DMS53 treated with DMSO at 0.1 percent for 48 hours (cell line): ENCODE measurements at regions not wholly inside any gene's neighbourhood (a gene's known extent, or its start where the extent isn't known, plus 50 kb on each side); places are given as distances from the start of the nearest gene placed in this dataset.

ENCODE experiments used
- DNase-seq: peaks from one replicate; lab custom pipeline; 2025; ENCODE audit not compliant: unreplicated experiment; lab: John Stamatoyannopoulos, UW

DNA sequence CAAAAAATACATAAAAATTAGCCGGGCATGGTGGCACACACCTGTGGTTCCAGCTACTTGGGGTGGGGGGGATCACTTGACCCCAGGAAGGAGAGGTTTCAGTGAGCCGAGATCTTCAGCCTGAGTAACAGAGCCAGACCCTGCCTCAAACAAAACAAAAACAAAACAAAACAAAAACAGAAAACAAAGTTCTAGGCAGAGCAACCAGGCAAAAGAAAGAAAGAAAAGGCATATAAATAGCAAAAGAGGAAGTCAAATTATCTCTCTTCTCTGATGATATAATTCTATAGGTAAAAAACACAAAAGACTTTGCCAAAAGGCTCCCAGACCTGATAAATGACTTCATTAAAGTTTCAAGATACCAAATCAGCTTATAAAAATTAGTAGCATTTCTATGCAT lies 446.9 kb downstream of the HAO1 start:
- no peak for DNase-seq

DNA sequence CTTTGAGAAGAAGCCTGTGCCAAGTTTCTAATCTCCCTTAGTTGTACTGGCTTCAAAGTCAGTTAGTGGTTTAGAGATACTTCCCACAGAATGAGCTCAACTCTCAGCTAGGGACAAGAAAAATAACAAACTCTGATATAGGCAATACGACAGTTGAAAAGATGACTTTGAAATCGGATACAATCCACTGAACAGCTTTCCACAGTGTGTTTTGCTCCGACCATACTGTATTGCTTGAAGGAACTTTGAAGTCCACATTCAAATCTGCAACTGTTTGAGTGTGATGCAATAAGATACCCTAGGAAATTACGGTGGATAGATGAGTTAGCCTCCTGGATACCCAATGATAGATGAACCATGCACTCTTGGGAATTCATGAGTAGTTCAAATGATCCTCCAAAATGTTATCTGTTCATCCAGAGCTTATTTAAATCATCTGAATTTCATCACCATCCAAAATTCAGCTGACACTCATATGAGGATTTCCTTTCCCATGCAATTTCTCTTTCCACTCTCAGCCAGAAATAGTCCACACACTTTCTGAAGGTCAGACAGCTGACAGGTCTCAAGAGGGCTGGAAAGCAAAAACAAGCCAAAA lies 443.8 kb downstream of the HAO1 start:
- DNase-seq = no peak

- no peak for DNase-seq
Measured at GRCh38 chr20:7497985-7498384, 442.3 kb downstream of the HAO1 start.

DNA sequence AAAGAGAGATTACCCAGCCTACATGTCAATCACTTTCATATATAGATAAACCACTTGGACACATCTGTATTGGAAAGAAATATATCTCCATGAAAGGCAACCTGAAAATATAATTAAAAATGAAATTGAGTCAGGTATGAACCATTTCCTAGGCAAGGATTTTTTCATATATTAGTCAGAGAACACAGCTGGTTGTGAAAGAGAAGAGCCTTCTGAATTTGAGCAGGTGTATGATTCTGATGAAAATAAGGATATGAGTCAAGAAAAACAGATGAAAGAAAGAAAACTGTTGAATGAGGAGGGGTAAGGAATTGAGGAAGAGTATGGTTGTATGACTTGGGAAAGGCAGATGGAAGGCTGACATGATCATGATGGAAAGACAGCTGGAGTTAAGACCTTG lies 441.1 kb downstream of the HAO1 start:
- DNase-seq = no peak

- DNase-seq = no peak
Measured at GRCh38 chr20:7500231-7500663, 440.0 kb downstream of the HAO1 start.

DNA sequence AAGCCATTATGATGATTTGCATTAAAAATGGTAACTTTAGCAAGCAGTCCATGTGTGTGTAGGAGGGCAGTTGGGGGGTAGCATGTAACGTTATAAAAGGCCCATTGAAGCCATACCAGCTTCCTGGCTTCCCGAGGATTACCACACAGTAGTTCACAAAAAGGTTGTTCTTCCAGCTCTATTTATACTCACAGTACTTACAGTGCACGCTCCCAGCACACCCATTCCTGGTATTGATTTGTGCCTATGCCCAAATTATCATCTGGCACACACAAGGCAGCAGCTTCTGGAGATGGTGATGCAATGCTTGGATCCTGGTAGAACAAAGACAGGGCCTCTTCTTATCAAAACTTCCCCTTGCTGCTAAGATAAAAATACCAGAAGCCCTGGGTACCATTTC lies 436.8 kb downstream of the HAO1 start:
- DNase-seq = no peak

DNA sequence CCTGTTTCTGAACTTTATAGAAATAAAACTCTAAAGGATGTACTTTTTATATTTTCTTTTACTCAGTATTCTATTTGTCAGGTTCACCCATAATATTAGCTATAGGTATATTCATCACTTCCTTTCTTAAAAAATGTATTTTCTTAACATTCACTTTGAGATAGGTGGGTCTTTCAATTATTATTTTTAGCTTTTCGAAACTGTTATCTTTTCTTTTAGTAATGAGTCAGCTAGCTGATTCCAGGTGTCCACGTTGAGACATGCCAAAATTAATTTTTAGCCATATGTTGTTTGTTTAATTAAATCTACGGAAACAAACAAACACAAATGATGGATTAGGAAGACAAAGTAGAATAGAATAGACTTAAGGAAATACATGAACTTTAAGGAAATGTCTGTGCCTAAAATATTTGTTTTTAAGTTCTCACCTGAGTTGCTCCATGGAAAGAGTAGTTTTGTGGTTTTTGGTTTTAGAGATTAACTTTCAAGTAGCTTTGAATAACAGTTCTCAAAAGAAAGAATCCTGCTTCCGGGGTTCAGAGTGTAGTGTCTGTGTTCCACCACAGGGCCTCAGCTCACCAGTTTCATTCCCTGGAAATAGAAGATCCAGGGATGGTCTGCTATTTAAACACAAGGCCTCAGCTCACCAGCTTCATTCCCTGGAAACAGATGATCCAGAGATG lies 435.0 kb downstream of the HAO1 start:
- no peak for DNase-seq

- DNase-seq = no peak
Measured at GRCh38 chr20:7505835-7506221, 434.4 kb downstream of the HAO1 start.

DNA sequence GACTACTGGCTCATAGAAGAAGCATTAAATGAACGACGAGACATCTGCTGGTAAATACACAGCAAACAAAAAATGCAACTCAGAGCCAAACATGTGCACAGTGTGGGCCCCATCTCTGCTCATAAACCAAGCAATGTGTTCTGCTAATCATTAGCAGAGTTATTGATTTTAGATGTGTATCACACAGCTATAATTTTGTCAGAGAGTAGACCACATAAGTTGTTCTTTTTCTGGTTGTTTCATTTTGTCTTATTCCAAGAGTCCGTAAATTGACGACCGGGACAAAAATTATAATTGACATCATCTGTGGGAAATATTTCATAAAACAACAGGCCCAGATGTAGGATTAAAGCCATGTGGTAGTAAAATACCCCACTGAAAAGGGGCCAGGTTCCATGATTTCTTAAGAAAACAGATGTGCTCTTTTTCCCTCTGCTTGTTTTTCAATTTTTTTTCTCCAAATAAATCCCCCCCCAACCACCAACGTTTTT lies 423.6 kb downstream of the HAO1 start:
- no peak for DNase-seq

- no peak for DNase-seq
Measured at GRCh38 chr20:7520361-7520760, 419.9 kb downstream of the HAO1 start.

DNA sequence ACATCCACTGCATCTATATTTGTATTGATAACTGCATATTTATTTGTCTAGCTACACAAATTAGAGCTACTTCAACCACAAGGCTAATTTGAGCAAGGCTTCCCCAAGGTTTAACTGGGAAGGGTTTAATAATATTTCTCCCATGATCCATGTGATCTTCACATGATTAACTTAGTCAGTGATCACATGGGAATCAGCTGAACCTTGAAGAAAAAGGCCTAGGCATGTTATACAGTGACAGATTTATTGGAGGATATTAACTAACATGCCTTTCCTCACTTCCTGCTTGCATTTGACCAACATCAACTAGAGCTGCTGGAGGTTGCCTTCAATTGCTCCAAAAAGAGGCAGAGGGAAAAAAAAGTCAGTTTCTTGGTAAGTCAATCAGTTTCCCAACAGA lies 417.0 kb downstream of the HAO1 start:
- no peak for DNase-seq

DNA sequence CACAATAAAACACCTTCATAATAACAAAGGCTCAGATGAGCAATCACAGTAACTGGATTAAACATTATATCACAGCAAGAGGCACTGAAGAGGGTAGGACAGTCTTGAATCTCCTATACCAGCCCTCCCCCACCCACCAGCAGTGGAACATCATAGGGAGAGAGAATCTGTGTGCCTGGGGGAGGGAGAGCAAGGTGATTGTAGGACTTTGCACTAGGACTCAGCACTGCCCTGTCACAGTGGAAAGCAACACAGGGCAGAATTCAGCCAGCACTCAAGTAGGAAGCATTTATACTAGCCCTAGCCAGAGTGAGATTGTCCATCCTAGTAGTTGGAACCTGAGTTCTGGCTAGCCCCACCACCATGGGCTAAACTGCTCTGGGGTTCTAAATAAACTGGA lies 400.2 kb downstream of the HAO1 start:
- DNase-seq = no peak

- no peak for DNase-seq
Measured at GRCh38 chr20:7540923-7541322, 399.3 kb downstream of the HAO1 start.

GRCh38 chr20:7571101-7571500 lies 369.2 kb downstream of the HAO1 start:
- DNase-seq = no peak

DNA sequence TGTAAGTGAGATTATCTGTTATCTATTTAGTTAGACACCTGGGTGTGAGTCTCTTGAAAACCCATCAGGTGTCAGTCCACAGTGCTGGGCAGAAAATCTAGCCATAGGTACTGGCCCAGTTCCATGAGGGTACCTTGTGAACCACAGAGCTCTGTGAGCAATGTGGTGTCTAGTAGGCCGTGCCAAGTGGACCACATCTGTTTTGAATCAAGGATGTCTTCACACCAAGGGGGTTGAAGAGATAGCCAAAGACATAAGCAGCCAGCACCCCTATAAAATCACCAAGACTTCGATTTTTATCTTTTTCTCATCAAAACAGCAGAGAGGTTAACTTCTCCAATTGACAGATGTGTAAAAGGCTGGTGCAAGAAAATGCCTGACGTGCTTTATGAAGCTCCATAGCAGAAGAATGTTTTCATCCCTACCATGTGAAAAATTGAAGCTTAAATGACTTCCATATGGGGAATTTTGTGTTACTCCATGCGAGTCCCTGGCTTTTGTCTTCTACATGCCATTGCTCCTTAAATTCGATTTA lies 368.7 kb downstream of the HAO1 start:
- DNase-seq = no peak

- DNase-seq = no peak
Measured at GRCh38 chr20:7579888-7580287, 360.4 kb downstream of the HAO1 start.

- DNase-seq = peak; percentile 63
Measured at GRCh38 chr20:7585126-7585679, 355.1 kb downstream of the HAO1 start.

DNA sequence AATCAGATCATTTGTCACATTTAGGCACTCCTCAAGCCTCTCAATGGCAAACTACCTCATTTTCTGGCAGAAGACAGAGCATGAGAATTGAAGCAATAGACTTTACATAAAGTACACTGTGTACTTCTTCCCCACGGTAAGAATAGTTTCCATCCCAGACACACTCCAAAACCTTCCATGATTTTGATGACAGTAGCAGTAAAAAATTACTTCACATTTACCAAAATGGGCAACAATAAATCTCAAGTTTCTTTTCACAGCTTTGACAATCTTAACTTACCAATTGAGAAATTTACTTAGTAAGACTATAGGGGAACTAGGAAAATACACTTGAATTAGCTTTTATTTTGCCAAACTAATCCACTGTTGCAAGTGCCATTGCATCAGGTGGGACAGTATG lies 353.8 kb downstream of the HAO1 start:
- DNase-seq = no peak

DNA sequence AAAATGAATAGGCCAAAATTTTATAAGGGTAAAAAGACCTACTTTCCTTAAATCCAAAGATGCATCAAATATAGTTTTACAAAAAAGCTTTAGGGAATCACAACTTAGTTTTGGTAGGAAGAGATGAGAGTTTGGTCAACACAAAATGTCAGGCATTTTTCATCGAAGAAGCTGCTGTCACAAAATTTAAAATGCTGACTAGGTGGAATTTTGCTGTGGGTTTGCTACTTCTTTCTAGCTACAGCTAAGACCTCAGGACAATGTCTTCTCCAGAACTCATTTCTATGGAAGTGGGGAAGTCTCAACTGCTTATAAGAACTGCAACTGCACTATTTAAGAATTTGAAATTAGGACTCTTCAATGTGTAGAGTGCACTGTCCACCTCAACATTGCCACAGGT lies 351.1 kb downstream of the HAO1 start:
- DNase-seq = no peak

GRCh38 chr20:7596541-7596940 lies 343.7 kb downstream of the HAO1 start:
- DNase-seq = no peak

GRCh38 chr20:7601431-7601830 lies 338.8 kb downstream of the HAO1 start:
- DNase-seq = no peak

DNA sequence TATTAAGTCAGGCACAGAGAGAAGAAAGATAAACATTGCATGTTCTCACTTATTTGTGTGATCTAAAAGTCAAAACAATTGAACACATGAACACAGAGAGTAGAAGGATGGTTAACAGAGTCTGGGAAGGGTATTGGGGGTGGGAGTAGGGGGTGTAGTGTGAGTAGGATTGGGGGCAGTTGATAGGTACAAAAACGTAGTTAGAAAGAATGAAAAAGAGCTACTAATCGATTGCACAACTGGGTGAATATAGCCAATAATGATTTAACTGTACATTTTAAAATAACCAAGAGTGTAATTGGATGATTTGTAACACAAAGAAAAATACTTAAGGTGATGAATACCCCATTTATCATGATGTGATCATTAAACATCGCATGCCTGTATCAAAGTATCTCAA lies 333.3 kb downstream of the HAO1 start:
- no peak for DNase-seq
